Loucy (cell line): ENCODE measurements at regions not wholly inside any gene's neighbourhood (a gene's known extent, or its start where the extent isn't known, plus 50 kb on each side); places are given as distances from the start of the nearest gene placed in this dataset.
A peak's percentile ranks its signal among the peaks of the same experiment; 100 is the strongest.

Experiments used
- H2AFZ ChIP-seq: fragments of 200-600 bp; sonication (generic); 2 replicates; pipeline ENCODE4 v1.6.0; 2016; ENCODE audit warnings: antibody characterized with exemption, mild to moderate bottlenecking, low read length, moderate library complexity
- H3F3A ChIP-seq: fragments of 200-600 bp; 2 replicates; pipeline ENCODE4 v1.6.0; 2016; ENCODE audit warnings: antibody characterized with exemption, low read depth, mild to moderate bottlenecking
- H3K27me3 ChIP-seq: fragments of 200-600 bp; sonication (generic); 2 replicates; pipeline ENCODE4 v1.6.1; 2014; ENCODE audit warnings: low read length, mild to moderate bottlenecking; ENCODE audit not compliant: insufficient read depth, poor library complexity, severe bottlenecking
- H3K36me3 ChIP-seq: fragments of 200-600 bp; sonication (generic); 2 replicates; pipeline ENCODE4 v1.6.1; 2016; ENCODE audit warnings: low read length; ENCODE audit not compliant: insufficient read depth
- H3K4me1 ChIP-seq: fragments of 200-600 bp; sonication (generic); 2 replicates; pipeline ENCODE4 v1.5.1; 2014; ENCODE audit warnings: low read length, mild to moderate bottlenecking; ENCODE audit not compliant: insufficient read depth, poor library complexity, severe bottlenecking
- H3K4me2 ChIP-seq: fragments of 200-600 bp; sonication (generic); 2 replicates; pipeline ENCODE4 v1.6.0; 2014; ENCODE audit warnings: antibody characterized with exemption, low read length, low read depth, mild to moderate bottlenecking; ENCODE audit not compliant: poor library complexity, severe bottlenecking
- H3K4me3 ChIP-seq: fragments of 200-600 bp; sonication (generic); 2 replicates; pipeline ENCODE4 v1.5.1; 2014; ENCODE audit warnings: low read length, mild to moderate bottlenecking, mixed read lengths; ENCODE audit not compliant: poor library complexity, severe bottlenecking
- H3K79me2 ChIP-seq: fragments of 200-600 bp; sonication (generic); 2 replicates; pipeline ENCODE4 v1.6.1; 2014; ENCODE audit warnings: low read length; ENCODE audit not compliant: insufficient read depth
- H3K9ac ChIP-seq: fragments of 200-600 bp; sonication (generic); 2 replicates; pipeline ENCODE4 v1.6.0; 2014; ENCODE audit warnings: mild to moderate bottlenecking, low read depth, low read length, moderate library complexity; ENCODE audit not compliant: poor library complexity, severe bottlenecking
- H3K9me2 ChIP-seq: fragments of 200-600 bp; sonication (generic); replicated peaks from 2 replicates; pipeline ENCODE4 v1.6.1; 2016; ENCODE audit warnings: low read depth, low read length, mixed read lengths
- H3K9me3 ChIP-seq: fragments of 200-600 bp; sonication (generic); 2 replicates; pipeline ENCODE4 v1.6.1; 2014; ENCODE audit warnings: mild to moderate bottlenecking, antibody characterized with exemption, low read length, low read depth; ENCODE audit not compliant: insufficient read depth
- H4K20me1 ChIP-seq: fragments of 200-600 bp; sonication (generic); 2 replicates; pipeline ENCODE4 v1.6.0; 2014; ENCODE audit warnings: antibody characterized with exemption, low read length, mild to moderate bottlenecking; ENCODE audit not compliant: insufficient read depth, poor library complexity, severe bottlenecking
- CTCF ChIP-seq: fragments of 200-600 bp; sonication (generic); conservative IDR thresholded peaks from 2 replicates; pipeline ENCODE4 v1.5.1; 2014; ENCODE audit warnings: mild to moderate bottlenecking, antibody characterized with exemption, low read length
- EZH2phosphoT487 ChIP-seq: fragments of 200-600 bp; IDR thresholded peaks from 2 replicates; pipeline ENCODE4 v1.6.1; 2018; ENCODE audit warnings: antibody characterized with exemption, mild to moderate bottlenecking, moderate library complexity, borderline replicate concordance

- Histone ChIP-seq H3K36me3 (no peaks in the 10 kb centered on the region), H3K4me3 (no peak overlapping the region), H3K4me2 (no peak overlapping the region), H3K9me2 (no peaks in the 10 kb centered on the region), H3K27me3 (no peaks in the 10 kb centered on the region), H4K20me1 (no peaks in the 10 kb centered on the region), H3F3A (no peaks in the 10 kb centered on the region), H3K79me2 (no peaks in the 10 kb centered on the region), H3K4me1 (peaks cover 11% of the 10 kb centered on the region), H2AFZ (no peak overlapping the region), H3K9me3 (no peaks in the 10 kb centered on the region), H3K9ac (no peak overlapping the region)
- TF ChIP-seq CTCF (peak; percentile 21; the same call in 1 of the 2 replicates), EZH2phosphoT487 (no peak)
These were observed 435.3 kb downstream of the CD83 start for GRCh38 chr6:14552891-14553290.

DNA sequence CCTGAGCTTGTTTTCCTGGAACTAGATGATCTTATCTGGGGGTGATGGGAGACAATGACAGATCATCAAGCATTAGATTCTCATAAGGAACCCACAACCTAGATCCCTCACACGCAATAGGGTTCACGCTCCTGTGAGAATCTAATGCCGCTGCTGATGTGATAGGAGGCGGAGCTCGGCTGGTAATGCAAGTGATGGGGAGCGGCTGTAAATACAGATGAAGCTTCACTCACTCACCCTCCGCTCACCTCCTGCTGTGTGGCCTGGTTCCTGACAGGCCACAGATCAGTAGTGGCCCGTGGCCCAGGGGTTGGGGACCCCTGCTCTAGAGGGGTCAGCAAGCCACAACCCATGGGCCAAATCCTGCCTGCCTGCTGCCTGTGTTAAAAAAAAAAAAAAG lies 435.9 kb downstream of the CD83 start:
- no peaks in the 10 kb centered on the region for H3K27me3 ChIP-seq
- no peak overlapping the region for H3K4me3 ChIP-seq
- no peaks in the 10 kb centered on the region for H3K79me2 ChIP-seq
- no peaks in the 10 kb centered on the region for H3K9me3 ChIP-seq
- H3K36me3 ChIP-seq = no peaks in the 10 kb centered on the region
- H3F3A ChIP-seq = no peaks in the 10 kb centered on the region
- no peaks in the 10 kb centered on the region for H3K9me2 ChIP-seq
- H3K9ac ChIP-seq = no peak overlapping the region
- no peak for TF ChIP-seq CTCF
- no peak for TF ChIP-seq EZH2phosphoT487
- peaks cover 11% of the 10 kb centered on the region for H3K4me1 ChIP-seq
- no peaks in the 10 kb centered on the region for H4K20me1 ChIP-seq
- H2AFZ ChIP-seq = no peak overlapping the region
- H3K4me2 ChIP-seq = no peak overlapping the region

- no peak overlapping the region for H3K4me3 ChIP-seq
- H3K36me3 ChIP-seq = no peaks in the 10 kb centered on the region
- no peak overlapping the region for H3K4me2 ChIP-seq
- TF ChIP-seq CTCF (no peak), EZH2phosphoT487 (no peak)
- no peaks in the 10 kb centered on the region for H3F3A ChIP-seq
- no peaks in the 10 kb centered on the region for H4K20me1 ChIP-seq
- peaks cover 2% of the 10 kb centered on the region for H3K4me1 ChIP-seq
- H3K79me2 ChIP-seq = no peaks in the 10 kb centered on the region
- no peak overlapping the region for H3K9ac ChIP-seq
- no peaks in the 10 kb centered on the region for H3K9me3 ChIP-seq
- no peaks in the 10 kb centered on the region for H3K9me2 ChIP-seq
- no peaks in the 10 kb centered on the region for H3K27me3 ChIP-seq
- H2AFZ ChIP-seq = no peak overlapping the region
These were observed 438.2 kb downstream of the CD83 start for GRCh38 chr6:14555804-14556203.
